ENCODE measurements at regions not wholly inside any gene's neighbourhood (a gene's known extent, or its start where the extent isn't known, plus 50 kb on each side); places are given as distances from the start of the nearest gene placed in this dataset.

- TF ChIP-seq CTCF (IDR thresholded peaks at IDR 0.05) (no peak), EZH2phosphoT487 (IDR thresholded peaks at IDR 0.05) (no peak), EZH2 (IDR thresholded peaks at IDR 0.05) (no peak)
Measured at GRCh38 chr1:201673093-201673492, 134.2 kb downstream of the NAV1 start.
